IMR-90 (cell line): ENCODE measurements at regions not wholly inside any gene's neighbourhood (a gene's known extent, or its start where the extent isn't known, plus 50 kb on each side); places are given as distances from the start of the nearest gene placed in this dataset.

Experiments used
- CTCF ChIP-seq: conservative IDR thresholded peaks from 2 replicates; pipeline ENCODE4 v1.5.1; 2012; ENCODE audit warnings: mild to moderate bottlenecking, low read depth, low read length, improper control_type of control experiment
- MAFK ChIP-seq: IDR thresholded peaks from 2 replicates; pipeline ENCODE4 v1.6.1; 2012; ENCODE audit warnings: low read depth, low read length, improper control_type of control experiment
- MXI1 ChIP-seq: IDR thresholded peaks from 2 replicates; pipeline ENCODE4 v1.6.1; 2012; ENCODE audit warnings: low read depth, mild to moderate bottlenecking, low read length, moderate library complexity, borderline replicate concordance
- NFE2L2 ChIP-seq: fragments of 150-350 bp; IDR thresholded peaks from 2 replicates; pipeline ENCODE4 v1.6.1; 2016; ENCODE audit warnings: low read depth, mild to moderate bottlenecking, low read length
- RAD21 ChIP-seq: IDR thresholded peaks from 2 replicates; pipeline ENCODE4 v1.6.1; 2012; ENCODE audit warnings: low read length, improper control_type of control experiment
- RFX5 ChIP-seq: IDR thresholded peaks from 2 replicates; pipeline ENCODE4 v1.8.0; 2012; ENCODE audit warnings: low read depth, mild to moderate bottlenecking, low read length, moderate library complexity
- USF2 ChIP-seq: fragments of 150-350 bp; IDR thresholded peaks from 2 replicates; pipeline ENCODE4 v1.6.1; 2017; ENCODE audit warnings: mild to moderate bottlenecking, antibody characterized with exemption, low read length, low read depth

- TF ChIP-seq RAD21 (no peak), CTCF (no peak), RFX5 (no peak), MXI1 (no peak), USF2 (no peak), MAFK (no peak), NFE2L2 (no peak)
Observed at GRCh38 chr12:34097213-34097612, 74.9 kb downstream of the ALG10 start.
